ENCODE measurements at regions not wholly inside any gene's neighbourhood (a gene's known extent, or its start where the extent isn't known, plus 50 kb on each side); places are given as distances from the start of the nearest gene placed in this dataset.

GRCh38 chrX:40449956-40450706 is 130.6 kb upstream of the ATP6AP2 start:
- no peaks in the 10 kb centered on the region for H3F3A ChIP-seq (ENCODE audit: insufficient read depth)
- no peaks in the 10 kb centered on the region for H3K27me3 ChIP-seq (ENCODE audit: low read length)
- H3K4me3 ChIP-seq (ENCODE audit: insufficient read depth, low read length, poor library complexity, severe bottlenecking): no peak overlapping the region
- H3K4me2 ChIP-seq (ENCODE audit: low read depth, low read length, poor library complexity, severe bottlenecking): no peak overlapping the region
- no peaks in the 10 kb centered on the region for H3K9me3 ChIP-seq (ENCODE audit: insufficient read depth, low read length)
- no peaks in the 10 kb centered on the region for H3K36me3 ChIP-seq (ENCODE audit: low read length)
- no peak overlapping the region for H2AFZ ChIP-seq (ENCODE audit: low read depth, low read length, severe bottlenecking)
- no peak overlapping the region for H3K27ac ChIP-seq (ENCODE audit: low read depth, low read length)
- H4K20me1 ChIP-seq (ENCODE audit: low read depth, low read length): no peaks in the 10 kb centered on the region
- H3K9ac ChIP-seq (ENCODE audit: low read length): no peak overlapping the region
- no peak for TF ChIP-seq EZH2phosphoT487 (conservative IDR thresholded peaks at IDR 0.05; ENCODE audit: low read length)
- no peak for TF ChIP-seq CTCF (IDR thresholded peaks at IDR 0.05; ENCODE audit: insufficient read depth, low read length, poor library complexity, severe bottlenecking)
- H3K9me2 ChIP-seq (replicated peaks; ENCODE audit: insufficient read depth, low read length): no peaks in the 10 kb centered on the region
- H3K79me2 ChIP-seq (ENCODE audit: insufficient read depth, low read length): no peaks in the 10 kb centered on the region

GRCh38 chrX:40449396-40449795 is 131.4 kb upstream of the ATP6AP2 start:
- H3K9me2 ChIP-seq (replicated peaks; ENCODE audit: insufficient read depth, low read length): no peaks in the 10 kb centered on the region
- H3K4me3 ChIP-seq (ENCODE audit: insufficient read depth, low read length, poor library complexity, severe bottlenecking): no peak overlapping the region
- no peak overlapping the region for H3K27ac ChIP-seq (ENCODE audit: low read depth, low read length)
- H2AFZ ChIP-seq (ENCODE audit: low read depth, low read length, severe bottlenecking): no peak overlapping the region
- no peaks in the 10 kb centered on the region for H3F3A ChIP-seq (ENCODE audit: insufficient read depth)
- H4K20me1 ChIP-seq (ENCODE audit: low read depth, low read length): no peaks in the 10 kb centered on the region
- no peaks in the 10 kb centered on the region for H3K79me2 ChIP-seq (ENCODE audit: insufficient read depth, low read length)
- no peaks in the 10 kb centered on the region for H3K27me3 ChIP-seq (ENCODE audit: low read length)
- H3K36me3 ChIP-seq (ENCODE audit: low read length): no peaks in the 10 kb centered on the region
- no peaks in the 10 kb centered on the region for H3K9me3 ChIP-seq (ENCODE audit: insufficient read depth, low read length)
- TF ChIP-seq CTCF (IDR thresholded peaks at IDR 0.05; ENCODE audit: insufficient read depth, low read length, poor library complexity, severe bottlenecking): no peak
- no peak for TF ChIP-seq EZH2phosphoT487 (conservative IDR thresholded peaks at IDR 0.05; ENCODE audit: low read length)
- H3K4me2 ChIP-seq (ENCODE audit: low read depth, low read length, poor library complexity, severe bottlenecking): no peak overlapping the region
- no peak overlapping the region for H3K9ac ChIP-seq (ENCODE audit: low read length)

- Histone ChIP-seq H3K9me3 (ENCODE audit: insufficient read depth, low read length) (no peaks in the 10 kb centered on the region), H3K9ac (ENCODE audit: low read length) (no peak overlapping the region), H3K4me3 (ENCODE audit: insufficient read depth, low read length, poor library complexity, severe bottlenecking) (no peak overlapping the region), H3F3A (ENCODE audit: insufficient read depth) (no peaks in the 10 kb centered on the region), H3K27ac (ENCODE audit: low read depth, low read length) (no peak overlapping the region), H4K20me1 (ENCODE audit: low read depth, low read length) (no peaks in the 10 kb centered on the region), H3K27me3 (ENCODE audit: low read length) (no peaks in the 10 kb centered on the region), H2AFZ (ENCODE audit: low read depth, low read length, severe bottlenecking) (no peak overlapping the region), H3K36me3 (ENCODE audit: low read length) (no peaks in the 10 kb centered on the region), H3K4me2 (ENCODE audit: low read depth, low read length, poor library complexity, severe bottlenecking) (no peak overlapping the region), H3K79me2 (ENCODE audit: insufficient read depth, low read length) (no peaks in the 10 kb centered on the region), H3K9me2 (replicated peaks; ENCODE audit: insufficient read depth, low read length) (no peaks in the 10 kb centered on the region)
- no peak for TF ChIP-seq CTCF (IDR thresholded peaks at IDR 0.05; ENCODE audit: insufficient read depth, low read length, poor library complexity, severe bottlenecking)
- TF ChIP-seq EZH2phosphoT487 (conservative IDR thresholded peaks at IDR 0.05; ENCODE audit: low read length): no peak
Measured at GRCh38 chrX:40448793-40449192, 132.0 kb upstream of the ATP6AP2 start.

Data from SU-DHL-6 (cell line).